ENCODE measurements at regions not wholly inside any gene's neighbourhood (a gene's known extent, or its start where the extent isn't known, plus 50 kb on each side); places are given as distances from the start of the nearest gene placed in this dataset.
A peak's percentile ranks its signal among the peaks of the same experiment; 100 is the strongest.

DNA sequence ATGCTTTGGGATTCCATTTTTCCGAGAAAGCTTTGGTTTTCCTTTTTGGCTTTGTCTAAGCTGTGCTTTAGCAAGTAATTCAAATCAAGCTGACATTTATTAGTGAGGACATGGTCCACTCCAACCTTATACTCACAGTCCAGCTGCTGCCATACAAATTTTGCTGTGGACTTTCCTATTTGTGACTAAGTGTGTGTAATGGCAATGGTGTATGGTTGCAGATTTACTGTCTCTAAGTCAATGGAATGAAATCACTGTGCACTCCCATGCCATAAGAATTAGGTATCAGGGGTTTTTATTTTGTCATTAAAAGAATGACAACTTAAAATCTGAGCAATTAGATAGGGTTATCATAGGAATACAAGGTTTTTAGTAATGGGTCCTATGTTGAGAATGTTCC lies 530.0 kb downstream of the CCDC171 start:
- Mint-ChIP-seq H3K4me3 (ENCODE audit: unreplicated experiment) (no peak overlapping the region), H3K27ac (ENCODE audit: low read depth, unreplicated experiment) (no peak overlapping the region), H3K9me3 (ENCODE audit: unreplicated experiment) (peaks cover 16% of the 10 kb centered on the region), H3K36me3 (ENCODE audit: insufficient read depth, unreplicated experiment) (no peaks in the 10 kb centered on the region), H3K27me3 (ENCODE audit: insufficient read depth, unreplicated experiment) (no peaks in the 10 kb centered on the region), H3K4me1 (ENCODE audit: insufficient read depth, unreplicated experiment) (no peaks in the 10 kb centered on the region)
- no peak for DNase-seq (ENCODE audit: unreplicated experiment)
- POLR2A ChIA-PET: interaction anchor here (0.7 kb wide), 1 partner anchor 21 kb away, joined by 3 read pairs; no protein-coding TSS in a partner anchor
- TF ChIP-seq, protein P1, sequence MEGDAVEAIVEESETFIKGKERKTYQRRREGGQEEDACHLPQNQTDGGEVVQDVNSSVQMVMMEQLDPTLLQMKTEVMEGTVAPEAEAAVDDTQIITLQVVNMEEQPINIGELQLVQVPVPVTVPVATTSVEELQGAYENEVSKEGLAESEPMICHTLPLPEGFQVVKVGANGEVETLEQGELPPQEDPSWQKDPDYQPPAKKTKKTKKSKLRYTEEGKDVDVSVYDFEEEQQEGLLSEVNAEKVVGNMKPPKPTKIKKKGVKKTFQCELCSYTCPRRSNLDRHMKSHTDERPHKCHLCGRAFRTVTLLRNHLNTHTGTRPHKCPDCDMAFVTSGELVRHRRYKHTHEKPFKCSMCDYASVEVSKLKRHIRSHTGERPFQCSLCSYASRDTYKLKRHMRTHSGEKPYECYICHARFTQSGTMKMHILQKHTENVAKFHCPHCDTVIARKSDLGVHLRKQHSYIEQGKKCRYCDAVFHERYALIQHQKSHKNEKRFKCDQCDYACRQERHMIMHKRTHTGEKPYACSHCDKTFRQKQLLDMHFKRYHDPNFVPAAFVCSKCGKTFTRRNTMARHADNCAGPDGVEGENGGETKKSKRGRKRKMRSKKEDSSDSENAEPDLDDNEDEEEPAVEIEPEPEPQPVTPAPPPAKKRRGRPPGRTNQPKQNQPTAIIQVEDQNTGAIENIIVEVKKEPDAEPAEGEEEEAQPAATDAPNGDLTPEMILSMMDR (IDR thresholded peaks at IDR 0.05; ENCODE audit: unreplicated experiment): no peak
- CTCF ChIA-PET: interaction anchor here (0.6 kb wide), 1 partner anchor 29 kb away, joined by 4 read pairs; no protein-coding TSS in a partner anchor
- no TSS peak for BruUV-seq (replicated peaks)
- intact Hi-C loops (cut with micrococcal nuclease): no loop called here

DNA sequence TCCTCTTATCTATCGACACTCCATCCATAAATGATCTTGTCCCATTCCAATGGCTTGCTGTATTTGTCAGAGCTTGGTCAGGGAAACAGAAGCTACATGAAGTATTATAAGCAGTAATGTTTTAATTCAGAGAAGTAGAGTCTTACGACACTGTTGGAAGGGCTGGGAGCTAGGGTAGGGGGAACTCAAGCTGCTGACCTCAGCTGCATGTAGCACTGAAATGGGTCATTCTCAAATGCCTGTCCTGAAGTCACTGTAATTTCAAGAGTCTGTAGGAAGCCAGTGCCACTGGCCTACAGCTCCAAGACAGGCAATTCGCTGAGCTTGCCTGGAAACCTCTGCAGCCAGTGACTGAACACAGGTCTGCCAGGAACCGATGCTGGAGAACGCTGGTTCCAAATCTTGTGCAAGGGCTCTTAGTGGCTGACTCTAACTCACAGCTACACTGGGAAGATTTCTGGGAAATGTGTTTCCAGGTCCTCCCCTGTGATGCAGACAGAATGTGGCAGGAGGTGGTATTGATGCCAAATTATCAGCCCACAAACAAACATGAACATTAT lies 532.4 kb downstream of the CCDC171 start:
- ChIA-PET POLR2A (interaction anchor here (0.7 kb wide), 1 partner anchor 14 kb away, joined by 3 read pairs; no protein-coding TSS in a partner anchor), CTCF (interaction anchor here (0.6 kb wide), 1 partner anchor 377 kb away, joined by 4 read pairs; no protein-coding TSS in a partner anchor)
- DNase-seq (ENCODE audit: unreplicated experiment): no peak
- no TSS peak for BruUV-seq (replicated peaks)
- Mint-ChIP-seq H3K27ac (ENCODE audit: low read depth, unreplicated experiment) (no peak overlapping the region), H3K27me3 (ENCODE audit: insufficient read depth, unreplicated experiment) (no peaks in the 10 kb centered on the region), H3K4me3 (ENCODE audit: unreplicated experiment) (no peak overlapping the region), H3K9me3 (ENCODE audit: unreplicated experiment) (peaks cover 16% of the 10 kb centered on the region), H3K4me1 (ENCODE audit: insufficient read depth, unreplicated experiment) (no peaks in the 10 kb centered on the region), H3K36me3 (ENCODE audit: insufficient read depth, unreplicated experiment) (no peaks in the 10 kb centered on the region)
- TF ChIP-seq, protein P1 (IDR thresholded peaks at IDR 0.05; ENCODE audit: unreplicated experiment): no peak
- intact Hi-C loops (cut with micrococcal nuclease): no loop called here

DNA sequence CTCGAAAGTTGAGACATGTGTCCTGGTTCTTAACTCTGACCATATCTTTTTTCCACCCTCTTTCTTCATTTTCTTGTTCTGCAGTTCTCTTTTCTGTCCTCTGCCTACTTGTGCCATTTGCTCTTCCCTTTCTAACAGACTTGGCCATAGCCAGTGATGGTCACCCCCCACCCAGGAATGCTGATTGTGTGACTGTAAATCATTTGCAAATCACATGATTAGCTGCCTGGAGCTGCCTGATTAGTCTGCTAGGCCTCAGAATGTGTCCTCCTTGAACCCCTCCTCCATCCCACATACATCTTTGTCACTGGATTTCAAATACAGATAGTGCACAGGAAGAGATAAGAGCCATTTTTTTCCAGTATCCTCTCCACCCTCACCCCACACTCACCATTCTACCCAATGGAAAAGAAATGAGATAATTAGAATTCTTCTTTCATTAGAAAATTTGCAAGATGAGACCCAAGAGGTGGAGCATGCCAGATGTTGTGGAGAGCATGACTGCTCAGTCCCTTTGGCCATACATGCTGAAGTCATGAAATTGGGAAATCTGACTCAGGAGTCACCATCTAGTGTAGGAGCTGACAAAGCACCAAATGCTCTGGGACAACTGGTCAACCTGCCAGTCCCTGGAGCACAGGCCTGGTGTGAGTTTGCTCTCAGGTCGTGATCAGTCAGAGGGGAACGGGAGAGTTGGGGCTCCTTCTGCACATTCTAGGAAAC lies 538.2 kb downstream of the CCDC171 start:
- Mint-ChIP-seq H3K4me3 (ENCODE audit: unreplicated experiment) (no peak overlapping the region), H3K36me3 (ENCODE audit: insufficient read depth, unreplicated experiment) (no peaks in the 10 kb centered on the region), H3K27me3 (ENCODE audit: insufficient read depth, unreplicated experiment) (no peaks in the 10 kb centered on the region), H3K4me1 (ENCODE audit: insufficient read depth, unreplicated experiment) (no peaks in the 10 kb centered on the region), H3K27ac (ENCODE audit: low read depth, unreplicated experiment) (no peak overlapping the region), H3K9me3 (ENCODE audit: unreplicated experiment) (peaks cover 16% of the 10 kb centered on the region)
- CTCF ChIA-PET: interaction anchor here (1.0 kb wide), 1 partner anchor 60 kb away, joined by 3 read pairs; no protein-coding TSS in a partner anchor
- no TSS peak for BruUV-seq (replicated peaks)
- POLR2A ChIA-PET: no interaction called here
- TF ChIP-seq, protein P1 (IDR thresholded peaks at IDR 0.05; ENCODE audit: unreplicated experiment): no peak
- intact Hi-C loops (cut with micrococcal nuclease): no loop called here
- peak; percentile 4 for DNase-seq (ENCODE audit: unreplicated experiment)

DNA sequence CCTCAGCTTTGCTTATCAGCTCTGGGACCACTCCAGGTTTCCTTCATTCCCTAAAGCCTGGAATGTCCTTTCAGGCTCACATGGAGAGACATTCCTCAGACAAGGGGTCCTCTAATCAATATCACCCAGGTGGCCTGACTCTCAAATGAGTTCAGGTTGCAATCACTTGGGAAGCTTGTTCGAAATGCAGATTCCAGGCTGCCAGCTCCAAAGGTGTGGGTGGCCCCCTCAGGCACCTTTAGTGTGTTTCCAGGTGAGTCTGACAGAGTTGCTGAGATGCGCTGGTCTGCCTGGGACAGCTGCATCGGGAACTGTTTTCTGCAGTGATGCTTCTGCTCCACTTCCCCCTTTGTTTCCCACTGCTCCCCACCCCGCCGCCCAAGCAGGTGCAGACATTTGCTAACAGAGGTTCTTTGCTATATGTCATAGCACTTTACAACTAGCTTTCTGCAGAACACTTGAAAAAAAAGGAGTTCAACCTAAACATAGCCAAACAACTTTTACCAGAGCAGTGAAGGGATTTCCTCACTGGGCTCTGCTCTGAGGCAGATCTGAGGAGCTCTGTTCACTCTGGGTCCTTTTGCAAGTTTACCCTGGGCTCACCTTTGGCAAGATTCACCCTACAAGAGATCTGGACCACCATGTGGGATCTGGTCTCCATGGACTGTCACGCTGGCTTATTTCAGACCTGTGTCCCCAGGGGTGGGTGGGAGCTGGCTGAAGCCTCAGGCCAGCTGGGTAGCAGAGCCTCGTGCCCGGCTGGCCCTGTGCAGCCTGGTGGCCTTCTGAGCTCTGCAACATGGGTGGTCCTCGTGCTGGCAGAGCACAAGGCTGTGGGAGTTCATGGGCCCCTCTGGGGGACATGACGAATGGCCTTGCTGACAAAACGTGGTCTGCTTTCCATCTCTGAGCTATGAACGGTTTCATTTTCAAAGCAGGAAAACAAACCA lies 539.6 kb downstream of the CCDC171 start:
- H3K9me3 Mint-ChIP-seq (ENCODE audit: unreplicated experiment): peaks cover 4% of the 10 kb centered on the region
- CTCF ChIA-PET: interaction anchor here (1.0 to 1.4 kb wide), 4 partner anchors 41 to 61 kb away, joined by 3 to 5 read pairs (median 3); no protein-coding TSS in a partner anchor
- H3K27me3 Mint-ChIP-seq (ENCODE audit: insufficient read depth, unreplicated experiment): no peaks in the 10 kb centered on the region
- no peaks in the 10 kb centered on the region for H3K36me3 Mint-ChIP-seq (ENCODE audit: insufficient read depth, unreplicated experiment)
- TF ChIP-seq, protein P1 (IDR thresholded peaks at IDR 0.05; ENCODE audit: unreplicated experiment): no peak
- POLR2A ChIA-PET: no interaction called here
- BruUV-seq (replicated peaks): no TSS peak
- no peak for DNase-seq (ENCODE audit: unreplicated experiment)
- no peak overlapping the region for H3K4me3 Mint-ChIP-seq (ENCODE audit: unreplicated experiment)
- H3K27ac Mint-ChIP-seq (ENCODE audit: low read depth, unreplicated experiment): no peak overlapping the region
- H3K4me1 Mint-ChIP-seq (ENCODE audit: insufficient read depth, unreplicated experiment): no peaks in the 10 kb centered on the region
- intact Hi-C loops (cut with micrococcal nuclease): no loop called here
